Neural progenitor cell (in vitro differentiated cells): ENCODE measurements at regions not wholly inside any gene's neighbourhood (a gene's known extent, or its start where the extent isn't known, plus 50 kb on each side); places are given as distances from the start of the nearest gene placed in this dataset.

ENCODE experiments used
- DNase-seq: peaks from one replicate; pipeline ENCODE4 v3.0.0-alpha.2; 2016; ENCODE audit warnings: low spot score
- H2AFZ ChIP-seq: fragments of 200-600 bp; sonication (generic); replicated peaks from 2 replicates; pipeline ENCODE4 v1.6.1; 2016; ENCODE audit warnings: antibody characterized with exemption
- H3F3A ChIP-seq: fragments of 200-600 bp; sonication (generic); 2 replicates; pipeline ENCODE4 v1.6.1; 2016; ENCODE audit warnings: antibody characterized with exemption, low read depth
- H3K27ac ChIP-seq: fragments of 200-600 bp; sonication (generic); 2 replicates; pipeline ENCODE4 v1.5.1; 2016; ENCODE audit warnings: mild to moderate bottlenecking
- H3K27me3 ChIP-seq: fragments of 200-600 bp; sonication (generic); 2 replicates; pipeline ENCODE4 v1.6.1; 2016; ENCODE audit warnings: mild to moderate bottlenecking, moderate library complexity
- H3K36me3 ChIP-seq: fragments of 200-600 bp; sonication (generic); 2 replicates; pipeline ENCODE4 v1.5.1; 2016
- H3K4me1 ChIP-seq: fragments of 200-600 bp; sonication (generic); 2 replicates; pipeline ENCODE4 v1.6.1; 2016; ENCODE audit warnings: mixed run types
- H3K4me2 ChIP-seq: fragments of 200-600 bp; sonication (generic); 2 replicates; pipeline ENCODE4 v1.6.1; 2016
- H3K4me3 ChIP-seq: fragments of 200-600 bp; sonication (generic); 2 replicates; pipeline ENCODE4 v1.5.1; 2016
- H3K79me2 ChIP-seq: fragments of 200-600 bp; sonication (generic); 2 replicates; pipeline ENCODE4 v1.6.1; 2016; ENCODE audit warnings: low read depth
- H3K9ac ChIP-seq: fragments of 200-600 bp; sonication (generic); 2 replicates; pipeline ENCODE4 v1.6.1; 2016
- H3K9me3 ChIP-seq: fragments of 200-600 bp; sonication (generic); 2 replicates; pipeline ENCODE4 v1.5.1; 2016; ENCODE audit warnings: low read depth
- H4K20me1 ChIP-seq: fragments of 200-600 bp; sonication (generic); 2 replicates; pipeline ENCODE4 v1.6.1; 2016; ENCODE audit warnings: low read depth
- H3K27ac Mint-ChIP-seq: 3 replicates; pipeline ENCODE4 v1.8.0; 2021; ENCODE audit warnings: mixed read lengths
- H3K27me3 Mint-ChIP-seq: 2 replicates; pipeline ENCODE4 v1.8.0; 2022; ENCODE audit warnings: low read depth, mild to moderate bottlenecking, inconsistent platforms, moderate library complexity, mixed read lengths; ENCODE audit not compliant: insufficient read depth
- H3K36me3 Mint-ChIP-seq: 3 replicates; pipeline ENCODE4 v1.8.0; 2021; ENCODE audit warnings: mixed read lengths
- H3K4me1 Mint-ChIP-seq: 3 replicates; pipeline ENCODE4 v1.8.0; 2021; ENCODE audit warnings: mixed read lengths
- H3K4me3 Mint-ChIP-seq: 3 replicates; pipeline ENCODE4 v1.8.0; 2021; ENCODE audit warnings: mild to moderate bottlenecking, moderate library complexity, mixed read lengths
- H3K9me3 Mint-ChIP-seq: 3 replicates; pipeline ENCODE4 v1.8.0; 2020; ENCODE audit warnings: mixed read lengths
- CTCF ChIP-seq: fragments of 200-600 bp; sonication (generic); IDR thresholded peaks from 2 replicates; pipeline ENCODE4 v1.5.1; 2017; ENCODE audit warnings: antibody characterized with exemption, mild to moderate bottlenecking
- EZH2 ChIP-seq: fragments of 200-600 bp; sonication (generic); IDR thresholded peaks from 2 replicates; pipeline ENCODE4 v1.6.1; 2017; ENCODE audit warnings: antibody characterized with exemption, mild to moderate bottlenecking, moderate library complexity
- EZH2phosphoT487 ChIP-seq: fragments of 200-600 bp; sonication (generic); IDR thresholded peaks from 2 replicates; pipeline ENCODE4 v1.6.1; 2017; ENCODE audit warnings: antibody characterized with exemption

DNA sequence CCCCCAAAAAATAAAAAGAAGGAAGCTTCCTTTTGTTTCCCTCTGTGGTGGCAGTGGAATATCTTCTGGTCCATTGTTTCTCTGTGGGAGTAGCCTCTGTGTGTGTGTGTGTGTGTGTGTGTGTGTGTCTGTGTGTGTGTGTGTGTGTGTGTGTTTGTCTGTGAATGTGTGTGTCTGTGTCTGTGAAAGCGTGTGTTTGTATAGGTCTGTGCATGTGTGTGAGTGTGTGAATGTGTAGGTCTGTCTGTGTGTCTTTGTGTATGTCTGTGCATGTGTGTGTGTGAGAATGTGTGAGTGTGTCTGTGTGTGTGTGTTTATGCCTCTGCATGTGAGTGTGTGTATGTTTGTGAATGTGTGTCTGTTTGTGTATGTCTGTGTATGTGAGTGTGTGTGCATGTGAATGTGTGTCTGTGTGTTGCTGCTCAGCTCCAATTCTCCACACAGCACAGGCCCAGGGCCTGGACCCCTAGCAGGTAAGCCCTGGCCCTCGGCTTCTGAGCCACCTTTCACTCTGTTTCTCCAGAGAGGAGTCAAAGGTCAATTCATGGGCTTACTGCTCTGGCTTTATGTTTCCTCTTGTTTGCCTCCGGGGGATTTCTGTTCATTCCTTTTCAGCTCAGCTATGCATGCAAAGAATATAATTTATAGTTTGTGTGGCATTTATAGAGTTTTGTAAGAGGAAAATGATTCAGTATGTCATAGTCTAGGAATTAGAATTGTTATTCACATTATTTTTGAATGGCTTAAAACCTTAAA lies 89.8 kb downstream of the UCHL1 start:
- H3K4me3 Mint-ChIP-seq: no peak overlapping the region
- DNase-seq: peak; percentile 45
- TF ChIP-seq EZH2phosphoT487 (no peak), CTCF (no peak), EZH2 (no peak)

GRCh38 chr4:41349021-41349420 lies 92.3 kb downstream of the UCHL1 start:
- Histone ChIP-seq H3K9me3 (no peaks in the 10 kb centered on the region), H3F3A (no peaks in the 10 kb centered on the region), H3K27ac (no peak overlapping the region), H3K27me3 (no peaks in the 10 kb centered on the region), H4K20me1 (no peaks in the 10 kb centered on the region), H2AFZ (no peak overlapping the region), H3K36me3 (no peaks in the 10 kb centered on the region), H3K79me2 (no peaks in the 10 kb centered on the region), H3K9ac (no peak overlapping the region), H3K4me2 (no peak overlapping the region), H3K4me3 (no peak overlapping the region), H3K4me1 (peaks cover 18% of the 10 kb centered on the region)
- TF ChIP-seq EZH2 (no peak), CTCF (no peak), EZH2phosphoT487 (no peak)
- no peak for DNase-seq
- Mint-ChIP-seq H3K4me3 (no peak overlapping the region), H3K27me3 (no peaks in the 10 kb centered on the region), H3K9me3 (peaks cover 27% of the 10 kb centered on the region), H3K36me3 (no peaks in the 10 kb centered on the region), H3K4me1 (peaks cover 19% of the 10 kb centered on the region), H3K27ac (no peak overlapping the region)

More for the DNA sequence above, 89.8 kb downstream of the UCHL1 start:
- H3K4me1 Mint-ChIP-seq: peaks cover 26% of the 10 kb centered on the region
- H3K4me1 ChIP-seq: peaks cover 18% of the 10 kb centered on the region
- H3K9ac ChIP-seq: no peak overlapping the region
- peaks cover 24% of the 10 kb centered on the region for H3K9me3 Mint-ChIP-seq
- H3K36me3 ChIP-seq: no peaks in the 10 kb centered on the region
- H3K4me3 ChIP-seq: no peak overlapping the region
- H3K27ac Mint-ChIP-seq: peak overlapping the region; percentile 9
- no peaks in the 10 kb centered on the region for H3K79me2 ChIP-seq
- no peak overlapping the region for H3K4me2 ChIP-seq
- H3K27ac ChIP-seq: no peak overlapping the region
- no peaks in the 10 kb centered on the region for H4K20me1 ChIP-seq
- H3K27me3 Mint-ChIP-seq: no peaks in the 10 kb centered on the region
- H3K27me3 ChIP-seq: no peaks in the 10 kb centered on the region
- H3K9me3 ChIP-seq: no peaks in the 10 kb centered on the region
- H3K36me3 Mint-ChIP-seq: no peaks in the 10 kb centered on the region
- H3F3A ChIP-seq: no peaks in the 10 kb centered on the region
- no peak overlapping the region for H2AFZ ChIP-seq

DNA sequence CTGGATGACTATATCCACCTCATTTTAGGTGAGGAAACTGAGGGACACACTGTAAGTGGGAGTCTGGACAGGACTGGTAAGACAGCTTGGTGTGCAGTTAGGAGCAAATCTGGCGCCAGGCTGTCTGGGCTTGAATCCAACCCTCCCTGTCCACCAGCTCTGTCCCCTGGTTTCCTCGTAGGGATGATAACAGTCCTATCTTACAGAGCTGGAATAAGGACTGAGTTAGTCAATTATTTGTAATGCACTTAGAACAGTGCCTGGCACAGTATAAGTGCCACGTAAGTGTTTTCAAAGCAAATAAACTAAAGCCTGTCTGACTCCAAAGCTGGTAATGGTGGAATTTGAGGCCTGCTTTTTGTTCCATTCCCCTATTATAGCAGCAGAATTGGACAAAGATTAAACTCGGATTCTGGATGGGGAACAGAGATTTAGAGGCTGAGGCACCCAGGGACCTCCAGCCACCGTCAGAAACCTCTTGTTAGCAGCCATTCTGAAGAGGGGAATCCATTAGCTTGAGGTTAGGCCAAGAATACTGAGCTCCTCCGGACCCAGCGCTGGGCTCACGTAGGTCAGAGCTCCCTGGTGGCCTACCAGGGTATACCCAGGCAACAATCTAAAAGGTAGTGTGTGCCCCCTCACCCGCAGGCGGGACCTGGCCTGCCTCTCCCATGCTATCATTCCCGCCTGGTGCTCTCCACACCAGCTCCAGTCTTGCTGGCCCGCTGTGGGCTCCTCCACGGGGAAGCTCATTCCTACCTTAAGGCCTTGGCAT lies 102.1 kb downstream of the UCHL1 start:
- H3F3A ChIP-seq: peaks cover 49% of the 10 kb centered on the region
- H3K9ac ChIP-seq: no peak overlapping the region
- peak; percentile 62 for DNase-seq
- Mint-ChIP-seq H3K4me3 (peak overlapping the region; percentile 84), H3K27ac (no peak overlapping the region), H3K36me3 (no peaks in the 10 kb centered on the region), H3K9me3 (peaks cover 7% of the 10 kb centered on the region), H3K27me3 (peaks cover 22% of the 10 kb centered on the region), H3K4me1 (peaks cover 30% of the 10 kb centered on the region)
- H3K27me3 ChIP-seq: peaks cover 57% of the 10 kb centered on the region
- H2AFZ ChIP-seq: no peak overlapping the region
- H3K4me1 ChIP-seq: peaks cover 27% of the 10 kb centered on the region
- no peak overlapping the region for H3K27ac ChIP-seq
- TF ChIP-seq CTCF: peak; percentile 37
- TF ChIP-seq EZH2phosphoT487: no peak
- TF ChIP-seq EZH2: no peak
- no peaks in the 10 kb centered on the region for H3K36me3 ChIP-seq
- peak overlapping the region; percentile 99 for H3K4me2 ChIP-seq
- no peaks in the 10 kb centered on the region for H3K79me2 ChIP-seq
- peaks cover 11% of the 10 kb centered on the region for H4K20me1 ChIP-seq
- H3K9me3 ChIP-seq: no peaks in the 10 kb centered on the region
- no peak overlapping the region for H3K4me3 ChIP-seq
